NCI-H510A treated with DMSO at 0.1 percent for 48 hours (cell line): ENCODE measurements at regions not wholly inside any gene's neighbourhood (a gene's known extent, or its start where the extent isn't known, plus 50 kb on each side); places are given as distances from the start of the nearest gene placed in this dataset.

Experiments
- DNase-seq: peaks from one replicate; lab custom pipeline; 2025; lab: John Stamatoyannopoulos, UW

- no peak for DNase-seq
Measured at GRCh38 chr4:35836596-35836995, 407.7 kb downstream of the ARAP2 start.

- no peak for DNase-seq
Measured at GRCh38 chr4:35867057-35867456, 377.3 kb downstream of the ARAP2 start.

- DNase-seq, result no peak
Measured at GRCh38 chr4:35872273-35872672, 372.0 kb downstream of the ARAP2 start.

- no peak for DNase-seq
Measured at GRCh38 chr4:35879479-35879878, 364.8 kb downstream of the ARAP2 start.

- DNase-seq, result no peak
Measured at GRCh38 chr4:35883108-35883507, 361.2 kb downstream of the ARAP2 start.

GRCh38 chr4:35884714-35885480 is 359.4 kb downstream of the ARAP2 start:
- DNase-seq, result no peak

GRCh38 chr4:35897808-35898207 is 346.5 kb downstream of the ARAP2 start:
- no peak for DNase-seq

- no peak for DNase-seq
Measured at GRCh38 chr4:35900286-35901243, 343.7 kb downstream of the ARAP2 start.

- DNase-seq, result no peak
Measured at GRCh38 chr4:35912174-35912573, 332.1 kb downstream of the ARAP2 start.

GRCh38 chr4:35918491-35918977 is 325.8 kb downstream of the ARAP2 start:
- no peak for DNase-seq

GRCh38 chr4:35925806-35926205 is 318.5 kb downstream of the ARAP2 start:
- no peak for DNase-seq

GRCh38 chr4:35926788-35927187 is 317.5 kb downstream of the ARAP2 start:
- DNase-seq, result no peak

- DNase-seq, result no peak
Measured at GRCh38 chr4:35933901-35934300, 310.4 kb downstream of the ARAP2 start.

GRCh38 chr4:35934320-35934981 is 309.9 kb downstream of the ARAP2 start:
- DNase-seq, result peak; percentile 34

GRCh38 chr4:35938936-35939335 is 305.4 kb downstream of the ARAP2 start:
- DNase-seq, result no peak

- no peak for DNase-seq
Measured at GRCh38 chr4:35939751-35940150, 304.6 kb downstream of the ARAP2 start.

- no peak for DNase-seq
Measured at GRCh38 chr4:35942092-35942491, 302.2 kb downstream of the ARAP2 start.

GRCh38 chr4:35943606-35944005 is 300.7 kb downstream of the ARAP2 start:
- DNase-seq, result no peak

- DNase-seq, result no peak
Measured at GRCh38 chr4:35948171-35948570, 296.1 kb downstream of the ARAP2 start.

GRCh38 chr4:35950442-35950841 is 293.9 kb downstream of the ARAP2 start:
- DNase-seq, result no peak

- no peak for DNase-seq
Measured at GRCh38 chr4:35952751-35953150, 291.6 kb downstream of the ARAP2 start.

- no peak for DNase-seq
Measured at GRCh38 chr4:35963383-35963782, 280.9 kb downstream of the ARAP2 start.
